ENCODE measurements at regions not wholly inside any gene's neighbourhood (a gene's known extent, or its start where the extent isn't known, plus 50 kb on each side); places are given as distances from the start of the nearest gene placed in this dataset.
"Not testable (repeated sequence)": the region's sequence is repeated elsewhere in the genome, so short reads cannot be mapped to it uniquely, and the experiment has no call there.

DNA sequence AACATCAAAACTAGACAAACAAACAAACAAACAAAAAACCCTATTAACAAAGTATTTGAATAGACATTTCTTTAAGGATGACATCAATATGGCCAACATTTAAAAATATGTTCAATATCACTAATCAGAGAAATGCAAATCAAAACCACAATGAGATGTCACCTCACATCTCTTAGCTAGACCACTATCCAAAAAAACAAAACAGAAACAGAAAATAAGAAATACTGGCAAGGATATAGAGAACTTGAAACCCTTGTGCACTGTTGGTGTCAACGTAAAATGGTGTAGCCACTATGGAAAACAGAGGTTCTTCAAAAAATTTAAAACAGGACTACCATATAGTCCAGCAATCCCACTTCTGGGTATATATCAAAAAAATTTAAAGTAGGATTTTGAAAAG is 308.2 kb downstream of the SPATA31A1 start:
- H3K27me3 Mint-ChIP-seq; H3K27ac Mint-ChIP-seq; H3K9me3 Mint-ChIP-seq (ENCODE audit: low read depth); ATAC-seq; CTCF ChIA-PET; H3K4me3 Mint-ChIP-seq; H3K36me3 Mint-ChIP-seq; DNase-seq; H3K4me1 Mint-ChIP-seq: not testable (repeated sequence)

DNA sequence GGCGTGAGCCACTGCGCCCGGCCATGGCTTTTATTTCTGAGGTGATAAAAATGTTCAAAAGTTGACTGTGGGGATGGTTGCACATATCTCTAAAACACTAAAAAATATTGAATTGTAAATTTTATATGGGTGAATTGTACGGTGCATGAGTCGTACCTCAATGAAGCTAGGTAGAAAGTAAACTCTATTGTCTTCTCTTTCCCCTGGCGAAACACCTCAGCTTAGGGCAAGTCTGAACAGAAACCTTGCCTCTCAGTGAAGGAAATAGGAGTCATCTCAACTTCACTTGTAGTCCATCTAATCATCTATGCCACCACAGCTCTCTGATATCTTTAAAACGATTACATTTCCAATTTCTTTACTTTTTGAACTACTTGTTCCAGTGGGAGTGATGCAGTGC is 309.6 kb downstream of the SPATA31A1 start:
- H3K36me3 Mint-ChIP-seq; H3K4me1 Mint-ChIP-seq; H3K4me3 Mint-ChIP-seq; CTCF ChIA-PET; DNase-seq; ATAC-seq; H3K27me3 Mint-ChIP-seq; H3K27ac Mint-ChIP-seq; H3K9me3 Mint-ChIP-seq (ENCODE audit: low read depth): not testable (repeated sequence)

DNA sequence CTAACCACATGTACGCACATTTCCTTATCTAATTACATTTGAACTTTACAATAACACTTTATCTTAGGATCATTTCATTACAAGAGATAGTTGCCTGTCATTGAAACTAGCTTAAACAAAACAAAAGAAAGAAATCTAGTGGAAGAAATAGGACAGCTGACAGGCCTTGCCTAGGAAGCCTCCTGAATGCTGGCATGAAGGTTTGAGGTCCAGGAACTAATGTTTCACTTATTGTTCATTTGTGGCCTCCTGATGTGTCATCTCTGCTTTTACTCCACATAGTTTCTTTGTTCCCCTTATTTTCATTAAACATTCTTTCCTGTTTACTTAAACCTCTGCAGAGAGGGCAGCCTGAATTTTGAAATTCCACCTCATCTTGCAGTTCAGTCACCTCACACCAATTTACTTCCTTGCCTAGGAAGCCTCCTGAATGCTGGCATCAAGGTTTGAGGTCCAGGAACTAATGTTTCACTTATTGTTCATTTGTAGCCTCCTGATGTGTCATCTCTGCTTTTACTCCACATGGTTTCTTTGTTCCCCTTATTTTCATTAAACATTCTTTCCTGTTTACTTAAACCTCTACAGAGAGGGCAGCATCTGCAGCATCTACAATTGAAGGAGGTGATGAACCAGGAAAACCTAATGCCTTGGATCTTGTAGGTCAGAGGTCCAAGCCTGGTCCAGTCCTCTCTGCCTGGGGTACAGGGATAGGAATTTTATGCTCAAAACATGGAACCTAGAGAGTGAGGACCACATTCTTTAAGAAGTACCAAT is 319.2 kb downstream of the SPATA31A1 start:
- H3K27me3 Mint-ChIP-seq; H3K9me3 Mint-ChIP-seq (ENCODE audit: low read depth); H3K4me1 Mint-ChIP-seq; DNase-seq; H3K4me3 Mint-ChIP-seq; CTCF ChIA-PET; H3K36me3 Mint-ChIP-seq; ATAC-seq; H3K27ac Mint-ChIP-seq: not testable (repeated sequence)

DNA sequence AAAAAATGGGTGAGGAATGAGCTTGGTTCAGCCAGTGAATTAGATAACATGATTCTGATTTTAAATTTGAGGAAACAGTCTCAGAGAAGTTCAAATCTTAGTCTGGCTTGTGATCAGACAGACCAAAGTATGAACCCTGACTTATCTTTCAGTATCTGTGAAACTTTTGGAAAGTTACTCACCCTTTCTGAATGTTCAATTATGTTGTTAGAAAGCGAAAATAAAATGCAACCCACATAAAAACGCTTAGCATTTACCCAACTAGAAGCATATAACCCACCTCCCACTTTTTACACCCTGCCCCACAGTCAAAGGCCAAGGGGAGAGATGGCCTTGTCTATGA is 319.7 kb downstream of the SPATA31A1 start:
- H3K27me3 Mint-ChIP-seq; H3K4me3 Mint-ChIP-seq; CTCF ChIA-PET; H3K9me3 Mint-ChIP-seq (ENCODE audit: low read depth); ATAC-seq; H3K36me3 Mint-ChIP-seq; DNase-seq; H3K4me1 Mint-ChIP-seq; H3K27ac Mint-ChIP-seq: not testable (repeated sequence)

DNA sequence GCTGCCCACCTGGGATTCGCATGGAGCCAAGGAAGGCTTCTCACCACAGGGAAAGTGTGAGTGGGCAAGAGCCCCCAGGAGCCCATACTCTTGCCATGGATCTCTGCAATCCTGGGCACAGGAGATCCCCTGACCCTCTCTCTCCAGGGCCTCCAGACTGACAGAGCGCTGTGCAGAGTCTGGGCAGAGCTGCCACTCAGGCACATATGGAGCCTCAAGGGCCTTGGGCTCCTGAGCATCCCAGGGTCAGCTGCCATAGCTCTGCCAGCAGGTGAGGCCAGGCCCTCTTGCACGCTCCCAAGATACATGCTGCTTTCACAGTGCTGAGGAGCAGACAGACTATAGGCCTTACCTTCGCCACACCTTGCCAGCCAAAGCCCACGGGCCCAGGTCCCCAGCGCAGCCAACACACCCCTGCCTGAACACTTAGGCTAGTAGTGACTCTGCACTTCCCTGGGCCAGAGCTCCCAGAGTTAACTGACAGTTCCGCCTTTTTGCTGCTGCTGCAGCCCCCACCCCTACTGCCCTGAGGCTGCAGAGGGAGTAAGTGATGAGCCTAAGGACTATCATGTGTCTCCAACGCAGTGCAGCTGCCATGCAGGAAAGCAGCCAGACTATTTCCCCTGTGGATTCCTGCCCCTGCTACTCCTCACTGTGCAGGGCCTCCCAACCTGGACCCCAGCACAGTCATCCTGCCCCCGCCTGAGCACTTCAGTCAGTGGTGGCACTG is 323.2 kb downstream of the SPATA31A1 start:
- H3K36me3 Mint-ChIP-seq; H3K4me1 Mint-ChIP-seq; H3K4me3 Mint-ChIP-seq; ATAC-seq; H3K27ac Mint-ChIP-seq; DNase-seq; H3K27me3 Mint-ChIP-seq; CTCF ChIA-PET; H3K9me3 Mint-ChIP-seq (ENCODE audit: low read depth): not testable (repeated sequence)

DNA sequence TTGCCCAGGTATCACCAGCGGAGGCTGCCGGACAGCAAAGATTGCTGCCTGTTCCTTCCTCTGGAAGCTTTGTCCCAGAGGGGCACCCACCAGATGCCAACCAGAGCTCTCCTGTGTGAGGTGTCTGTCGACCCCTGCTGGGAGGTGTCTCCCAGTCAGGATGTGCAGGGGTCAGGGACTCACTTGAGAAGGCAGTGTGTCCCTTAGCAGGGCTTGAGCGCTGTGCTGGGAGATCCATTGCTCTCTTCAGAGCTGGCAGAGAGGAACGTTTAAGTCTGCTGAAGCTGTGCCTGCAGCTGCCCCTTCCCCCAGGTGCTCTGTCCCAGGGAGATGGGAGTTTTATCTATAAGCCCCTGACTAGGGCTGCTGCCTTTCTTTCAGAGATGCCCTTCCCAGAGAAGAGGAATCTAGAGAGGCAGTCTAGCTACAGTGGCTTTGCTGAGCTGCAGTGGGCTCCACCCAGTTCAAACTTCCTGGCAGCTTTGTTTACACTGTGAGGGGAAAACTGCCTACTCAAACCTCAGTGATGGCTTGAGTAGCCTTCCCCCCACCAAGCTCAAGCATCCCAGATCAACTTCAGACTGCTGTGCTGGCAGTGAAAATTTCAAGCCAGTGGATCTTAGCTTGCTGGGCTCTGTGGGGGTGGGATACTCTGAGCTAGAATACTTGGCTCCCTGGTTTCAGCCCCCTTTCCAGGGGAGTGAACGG is 325.4 kb downstream of the SPATA31A1 start:
- H3K9me3 Mint-ChIP-seq (ENCODE audit: low read depth); H3K36me3 Mint-ChIP-seq; CTCF ChIA-PET; H3K4me1 Mint-ChIP-seq; H3K4me3 Mint-ChIP-seq; H3K27ac Mint-ChIP-seq; DNase-seq; ATAC-seq; H3K27me3 Mint-ChIP-seq: not testable (repeated sequence)

DNA sequence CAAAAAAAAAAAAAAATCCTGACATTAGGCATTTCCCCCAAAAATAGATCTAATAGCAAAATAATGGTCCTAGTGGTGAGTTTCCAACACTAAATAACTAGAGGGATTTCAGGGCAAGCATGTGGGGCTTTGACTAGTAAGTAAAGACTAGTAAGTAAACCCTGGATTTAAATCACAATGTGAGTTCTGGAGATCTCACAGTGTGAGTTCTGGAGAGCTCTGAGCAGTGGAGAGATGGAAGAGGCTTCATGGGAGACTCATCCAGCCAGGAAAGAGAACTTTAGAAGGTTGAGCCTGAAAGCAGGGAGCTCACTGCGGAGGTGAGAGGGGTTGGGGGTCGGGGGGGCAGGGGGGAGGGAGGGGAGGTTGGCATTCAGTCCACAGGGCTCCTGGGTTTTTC is 373.4 kb downstream of the SPATA31A1 start:
- ATAC-seq; H3K4me1 Mint-ChIP-seq; H3K36me3 Mint-ChIP-seq; H3K27me3 Mint-ChIP-seq; H3K27ac Mint-ChIP-seq; H3K4me3 Mint-ChIP-seq; DNase-seq; CTCF ChIA-PET; H3K9me3 Mint-ChIP-seq (ENCODE audit: low read depth): not testable (repeated sequence)

DNA sequence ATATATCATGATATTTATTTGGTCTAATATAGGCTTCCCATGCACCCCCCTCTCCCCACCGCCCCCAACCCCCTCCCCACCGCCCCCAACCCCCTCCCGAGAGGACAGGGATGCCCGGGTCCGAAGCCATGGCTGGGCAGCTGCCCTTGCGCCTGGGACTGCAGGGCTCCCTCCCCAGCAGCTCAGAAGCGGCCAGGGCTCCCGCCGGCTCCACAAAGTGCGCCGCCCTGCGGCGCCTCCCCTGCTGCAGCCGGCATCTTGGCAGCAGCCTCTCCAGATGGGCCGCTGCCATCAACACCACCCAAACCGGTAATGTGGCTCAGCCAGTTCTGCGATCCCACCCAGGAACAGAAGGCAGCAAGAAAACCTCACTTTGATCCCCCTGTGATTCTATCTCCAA is 389.4 kb downstream of the SPATA31A1 start:
- H3K4me3 Mint-ChIP-seq; ATAC-seq; H3K27me3 Mint-ChIP-seq; H3K4me1 Mint-ChIP-seq; DNase-seq; H3K9me3 Mint-ChIP-seq (ENCODE audit: low read depth); H3K27ac Mint-ChIP-seq; CTCF ChIA-PET; H3K36me3 Mint-ChIP-seq: not testable (repeated sequence)

DNA sequence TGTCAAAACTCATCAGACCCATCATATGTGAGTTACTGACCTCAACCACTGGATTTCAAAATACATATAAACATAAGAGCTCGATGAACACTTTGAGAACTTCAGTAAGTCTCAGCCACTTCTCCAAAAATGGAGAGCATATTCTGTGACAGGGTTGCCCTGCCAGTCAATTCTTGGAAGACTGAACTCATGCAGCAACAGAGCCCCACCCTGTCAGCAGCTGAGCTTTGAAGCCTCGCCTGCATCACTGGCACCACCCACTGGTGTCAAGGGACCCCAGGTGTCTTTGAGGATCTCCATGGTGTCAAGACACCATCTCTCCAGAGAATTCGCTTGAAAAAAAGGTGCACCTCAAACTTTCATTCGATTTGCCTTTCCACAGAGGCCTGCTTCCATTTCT is 420.1 kb downstream of the SPATA31A1 start:
- H3K9me3 Mint-ChIP-seq (ENCODE audit: low read depth); CTCF ChIA-PET; ATAC-seq; H3K36me3 Mint-ChIP-seq; H3K27ac Mint-ChIP-seq; H3K4me3 Mint-ChIP-seq; H3K4me1 Mint-ChIP-seq; DNase-seq; H3K27me3 Mint-ChIP-seq: not testable (repeated sequence)

DNA sequence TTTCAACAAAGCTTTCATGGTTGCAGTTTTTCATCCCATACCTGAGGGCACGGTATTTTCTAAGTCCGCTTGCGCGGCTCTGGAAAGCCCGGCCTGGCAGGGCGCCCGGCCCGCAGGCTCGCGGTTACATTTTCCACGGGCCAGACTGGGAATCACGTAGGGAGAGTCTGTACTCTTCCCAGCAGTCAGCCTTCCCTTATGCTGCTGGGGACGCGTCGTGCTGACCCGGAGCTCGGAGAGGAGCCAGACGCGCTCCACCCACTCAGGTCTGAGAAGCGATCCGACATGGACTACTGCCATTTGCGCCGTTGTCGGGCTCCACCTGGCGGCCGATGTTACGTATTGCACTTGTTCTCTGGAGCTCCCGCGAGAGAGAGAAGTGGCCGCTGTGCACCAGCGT is 435.9 kb downstream of the SPATA31A1 start:
- CTCF ChIA-PET; H3K27ac Mint-ChIP-seq; H3K36me3 Mint-ChIP-seq; H3K9me3 Mint-ChIP-seq (ENCODE audit: low read depth); H3K27me3 Mint-ChIP-seq; H3K4me3 Mint-ChIP-seq; H3K4me1 Mint-ChIP-seq: not testable (repeated sequence)
- ATAC-seq (peak; percentile 100), DNase-seq (peak; percentile 43)

DNA sequence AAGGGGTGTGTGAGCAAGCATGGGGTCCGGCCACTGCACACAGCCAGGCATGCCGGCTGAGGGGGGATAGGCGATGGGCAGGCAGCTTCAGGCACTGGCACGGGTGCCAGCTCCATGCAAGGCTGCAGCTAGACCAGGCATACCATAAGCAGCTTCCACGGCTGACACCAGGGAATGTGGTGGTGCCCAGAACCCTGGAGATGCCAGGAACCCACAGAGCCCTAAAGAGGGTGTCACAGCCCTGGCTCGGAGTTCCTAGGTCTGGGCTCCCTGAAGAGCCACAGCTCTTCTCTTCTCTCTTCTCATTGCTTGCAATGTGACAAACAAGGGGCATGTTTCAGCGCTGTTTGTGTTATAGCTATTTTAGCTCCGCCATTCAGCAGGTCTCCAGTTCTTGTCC is 442.5 kb downstream of the SPATA31A1 start:
- H3K4me3 Mint-ChIP-seq; H3K27ac Mint-ChIP-seq; CTCF ChIA-PET; H3K27me3 Mint-ChIP-seq; H3K9me3 Mint-ChIP-seq (ENCODE audit: low read depth); ATAC-seq; H3K4me1 Mint-ChIP-seq; DNase-seq; H3K36me3 Mint-ChIP-seq: not testable (repeated sequence)

DNA sequence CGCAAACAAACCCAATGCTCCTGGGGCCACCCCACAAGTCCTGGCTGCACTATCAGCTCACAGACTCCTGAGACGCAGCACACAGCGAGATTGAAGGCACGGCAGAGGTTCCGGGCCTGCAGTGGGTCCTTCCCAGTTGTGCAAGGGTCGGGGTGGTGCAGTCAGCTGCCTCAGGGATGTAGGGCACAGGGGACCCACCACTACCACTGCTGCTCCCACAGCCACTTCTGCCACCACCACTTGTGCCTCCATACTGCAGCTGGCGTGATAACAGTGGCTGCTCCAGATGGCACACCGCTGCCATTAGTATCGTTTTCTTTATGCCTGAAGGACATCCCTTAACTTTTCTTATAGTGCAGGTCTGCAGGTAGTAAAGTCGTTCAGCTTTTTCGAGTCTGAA is 443.8 kb downstream of the SPATA31A1 start:
- DNase-seq; H3K4me3 Mint-ChIP-seq; H3K9me3 Mint-ChIP-seq (ENCODE audit: low read depth); CTCF ChIA-PET; H3K4me1 Mint-ChIP-seq; H3K27ac Mint-ChIP-seq; H3K36me3 Mint-ChIP-seq; ATAC-seq; H3K27me3 Mint-ChIP-seq: not testable (repeated sequence)

DNA sequence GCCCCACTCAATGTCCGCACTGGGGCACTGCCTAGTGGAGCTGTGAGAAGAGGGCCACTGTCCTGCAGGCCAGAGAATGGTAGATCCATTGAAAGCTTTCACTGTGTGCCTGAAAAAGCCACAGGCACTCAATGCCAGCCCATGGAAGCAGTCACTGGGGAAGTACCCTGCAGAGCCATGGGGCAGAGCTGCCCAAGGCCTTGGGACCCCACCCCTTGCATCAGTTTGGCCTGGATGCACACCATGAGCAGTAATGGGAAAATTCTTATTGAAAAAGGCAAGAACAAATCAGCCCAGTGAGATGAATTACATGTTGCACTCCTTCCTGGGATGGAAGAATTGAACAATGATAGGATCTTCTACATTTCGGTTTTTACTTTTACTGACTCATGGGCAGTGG is 447.1 kb downstream of the SPATA31A1 start:
- not testable (repeated sequence) for H3K36me3 Mint-ChIP-seq

More for the DNA sequence above, 447.1 kb downstream of the SPATA31A1 start:
- DNase-seq; H3K4me1 Mint-ChIP-seq; H3K27ac Mint-ChIP-seq; CTCF ChIA-PET; H3K9me3 Mint-ChIP-seq (ENCODE audit: low read depth); H3K4me3 Mint-ChIP-seq; H3K27me3 Mint-ChIP-seq; ATAC-seq: not testable (repeated sequence)
